Sigmoid colon (tissue), 6 donors: ENCODE measurements at regions not wholly inside any gene's neighbourhood (a gene's known extent, or its start where the extent isn't known, plus 50 kb on each side); places are given as distances from the start of the nearest gene placed in this dataset.
"Not testable (repeated sequence)": the region's sequence is repeated elsewhere in the genome, so short reads cannot be mapped to it uniquely, and the experiment has no call there.

ENCODE experiments used
- DNase-seq: peaks from one replicate; pipeline ENCODE4 v3.0.0-alpha.2; 2019
- H3K27ac ChIP-seq, 4 donors: fragments of 200-600 bp; sonication (generic); one replicate each; pipeline ENCODE4 v1.5.1; 2016 to 2019; ENCODE audit warnings: mild to moderate bottlenecking in 1 of 4
- H3K27me3 ChIP-seq, 3 donors: fragments of 200-600 bp; sonication (generic); one replicate each; pipeline ENCODE4 v1.5.1; 2019; ENCODE audit warnings: mild to moderate bottlenecking in 1 of 3
- H3K36me3 ChIP-seq, 4 donors: fragments of 200-600 bp; sonication (generic); one replicate each; pipeline ENCODE4 v1.5.1; 2016 to 2019
- H3K4me1 ChIP-seq, 4 donors: fragments of 200-600 bp; sonication (generic); one replicate each; pipeline ENCODE4 v1.5.1; 2017 to 2019
- H3K4me3 ChIP-seq, 4 donors: fragments of 200-600 bp; sonication (generic); one replicate each; pipeline ENCODE4 v1.5.1; 2017 to 2019; ENCODE audit warnings: mild to moderate bottlenecking in 2 of 4, moderate library complexity in 1 of 4
- H3K9me3 ChIP-seq, 4 donors: fragments of 200-600 bp in 3 of 4; sonication (generic) in 3 of 4; one replicate each; pipeline versions ENCODE4 v1.5.1 to v1.6.1; 2013 to 2019
- EP300 ChIP-seq, 4 donors: sonication (generic); formaldehyde crosslinking; IDR thresholded peaks; one replicate each; pipeline ENCODE4 v1.6.1; 2017; ENCODE audit warnings: antibody characterized with exemption in 4 of 4
- POLR2A ChIP-seq, 2 donors: fragments of 450-650 bp; IDR thresholded peaks; one replicate each; pipeline ENCODE4 v1.6.1; 2016; ENCODE audit warnings: antibody characterized with exemption in 2 of 2, mild to moderate bottlenecking in 2 of 2, moderate library complexity in 2 of 2
- POLR2AphosphoS5 ChIP-seq, 4 donors: sonication (generic); formaldehyde crosslinking; IDR thresholded peaks; one replicate each; pipeline ENCODE4 v1.6.1; 2017; ENCODE audit warnings: antibody characterized with exemption in 4 of 4
- WGBS, 2 donors: extraction: QIAGEN DNeasy Blood & Tissue Kit; methylation state at CpG; one replicate each; pipeline ENCODE4 v1.1.7; 2013; 5-methylcytosine and 5-hydroxymethylcytosine counted together
- intact Hi-C: fragments of 100-400 bp; cut with DNase I; formaldehyde crosslinking; loops from one replicate; pipeline ENCODE4 v1.15.1; 2023
- TF ChIP-seq, protein P1 (sequence below), 4 experiments: fragments of 450-650 bp in 3 of 4; fragments of 200-600 bp in 1 of 4; IDR thresholded peaks; one replicate each; pipeline ENCODE4 v1.5.1; 2016 to 2019; ENCODE audit warnings: antibody characterized with exemption in 4 of 4, mild to moderate bottlenecking in 3 of 4, moderate library complexity in 2 of 4
- donor health status: healthy with polysubstance abuse.
- donor health status: healthy.

DNA sequence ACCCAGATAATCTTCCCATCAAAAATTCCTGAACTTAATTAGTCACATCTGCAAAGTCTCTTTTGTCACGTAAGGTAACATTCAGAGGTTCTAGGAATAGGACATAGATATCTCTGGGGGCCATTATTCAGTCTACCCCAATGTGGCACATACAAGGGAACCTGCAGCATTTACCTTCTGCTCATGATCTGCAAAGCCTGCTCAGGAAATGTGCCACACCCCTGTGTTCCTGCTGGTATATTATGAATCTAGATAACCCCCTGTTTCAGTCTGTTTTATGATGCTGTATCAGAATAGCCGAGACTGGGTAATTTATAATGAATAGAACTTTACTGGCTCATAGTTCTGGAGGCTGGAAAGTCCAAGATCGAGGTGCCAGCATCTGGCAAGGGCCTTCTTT is 103.5 kb downstream of the ARL4C start:
- TF ChIP-seq EP300 (IDR thresholded peaks at IDR 0.05) = no peak
- TF ChIP-seq POLR2AphosphoS5 (IDR thresholded peaks at IDR 0.05) = no peak
- no peak for TF ChIP-seq POLR2A (IDR thresholded peaks at IDR 0.05)
- TF ChIP-seq, protein P1, sequence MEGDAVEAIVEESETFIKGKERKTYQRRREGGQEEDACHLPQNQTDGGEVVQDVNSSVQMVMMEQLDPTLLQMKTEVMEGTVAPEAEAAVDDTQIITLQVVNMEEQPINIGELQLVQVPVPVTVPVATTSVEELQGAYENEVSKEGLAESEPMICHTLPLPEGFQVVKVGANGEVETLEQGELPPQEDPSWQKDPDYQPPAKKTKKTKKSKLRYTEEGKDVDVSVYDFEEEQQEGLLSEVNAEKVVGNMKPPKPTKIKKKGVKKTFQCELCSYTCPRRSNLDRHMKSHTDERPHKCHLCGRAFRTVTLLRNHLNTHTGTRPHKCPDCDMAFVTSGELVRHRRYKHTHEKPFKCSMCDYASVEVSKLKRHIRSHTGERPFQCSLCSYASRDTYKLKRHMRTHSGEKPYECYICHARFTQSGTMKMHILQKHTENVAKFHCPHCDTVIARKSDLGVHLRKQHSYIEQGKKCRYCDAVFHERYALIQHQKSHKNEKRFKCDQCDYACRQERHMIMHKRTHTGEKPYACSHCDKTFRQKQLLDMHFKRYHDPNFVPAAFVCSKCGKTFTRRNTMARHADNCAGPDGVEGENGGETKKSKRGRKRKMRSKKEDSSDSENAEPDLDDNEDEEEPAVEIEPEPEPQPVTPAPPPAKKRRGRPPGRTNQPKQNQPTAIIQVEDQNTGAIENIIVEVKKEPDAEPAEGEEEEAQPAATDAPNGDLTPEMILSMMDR (IDR thresholded peaks at IDR 0.05) = no peak
- Histone ChIP-seq H3K4me1 (no peaks in the 10 kb centered on the region), H3K27ac (no peak overlapping the region), H3K36me3 (no peaks in the 10 kb centered on the region), H3K4me3 (no peak overlapping the region), H3K27me3 (no peaks in the 10 kb centered on the region), H3K9me3 (no peaks in the 10 kb centered on the region)
- intact Hi-C loops = no loop called here
- DNase-seq = no peak
- 56 to 83% methylated on average over 3 of the region's 3 CpGs for WGBS, 2 donors

DNA sequence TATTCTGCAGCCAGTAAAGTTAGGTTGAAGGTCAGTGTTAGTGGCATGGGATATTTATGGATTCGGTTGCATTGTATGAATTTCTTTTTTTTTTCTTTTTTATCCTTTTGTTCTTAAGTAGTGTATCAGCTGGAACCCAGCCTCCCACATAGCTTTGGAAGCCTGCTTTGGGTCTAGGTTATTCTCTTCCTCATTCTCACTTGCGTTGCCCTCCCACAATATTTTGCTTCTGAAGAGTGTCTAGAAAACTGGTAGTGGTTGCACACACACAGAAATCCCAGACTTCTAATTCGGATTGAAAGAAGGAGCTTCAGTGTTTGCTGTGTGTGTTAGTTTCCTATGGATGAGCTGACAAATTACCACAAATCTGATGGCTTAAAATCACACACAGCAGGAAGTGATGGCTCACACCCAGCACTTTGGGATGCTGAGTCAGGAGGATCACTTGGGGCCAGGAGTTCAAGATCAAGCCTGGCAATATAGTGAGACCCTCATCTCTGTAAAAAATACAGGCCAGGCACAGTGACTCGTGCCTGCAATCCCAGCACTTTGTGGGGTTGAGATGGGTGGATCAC is 104.8 kb downstream of the ARL4C start:
- intact Hi-C loops = no loop called here
- WGBS, 2 donors = 83 to 84% methylated on average over 4 of the region's 4 CpGs
- Histone ChIP-seq H3K4me1 (no peaks in the 10 kb centered on the region), H3K27me3 (no peaks in the 10 kb centered on the region), H3K4me3 (no peak overlapping the region), H3K9me3 (no peaks in the 10 kb centered on the region), H3K27ac (no peak overlapping the region), H3K36me3 (no peaks in the 10 kb centered on the region)
- DNase-seq = no peak
- TF ChIP-seq POLR2AphosphoS5 (IDR thresholded peaks at IDR 0.05) = no peak
- TF ChIP-seq, protein P1 (IDR thresholded peaks at IDR 0.05) = no peak
- TF ChIP-seq EP300 (IDR thresholded peaks at IDR 0.05) = no peak
- no peak for TF ChIP-seq POLR2A (IDR thresholded peaks at IDR 0.05)

DNA sequence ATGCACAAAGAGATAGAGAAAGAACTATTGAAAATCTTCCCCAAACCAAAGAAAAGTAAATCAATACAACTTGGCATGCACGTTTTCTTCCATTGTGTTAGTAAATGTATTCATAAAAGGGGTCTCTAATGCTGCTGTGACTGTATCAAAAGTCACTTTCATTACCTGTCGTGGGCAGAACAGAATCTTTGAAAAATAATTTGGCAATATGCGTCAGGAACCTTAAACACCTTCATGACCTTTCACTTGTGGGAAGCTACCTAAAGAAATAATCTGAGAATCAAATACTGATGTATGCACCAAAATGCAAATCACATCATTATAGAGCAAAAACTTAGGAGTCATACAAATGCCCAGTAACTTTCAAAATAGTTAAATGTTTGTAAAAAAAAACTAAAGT is 105.3 kb downstream of the ARL4C start:
- Histone ChIP-seq H3K36me3 (no peaks in the 10 kb centered on the region), H3K9me3 (no peaks in the 10 kb centered on the region), H3K27ac (no peak overlapping the region), H3K4me3 (no peak overlapping the region), H3K4me1 (no peaks in the 10 kb centered on the region), H3K27me3 (no peaks in the 10 kb centered on the region)
- no peak for DNase-seq
- intact Hi-C loops = no loop called here
- 81 to 84% methylated on average over 3 of the region's 3 CpGs for WGBS, 2 donors
- no peak for TF ChIP-seq POLR2AphosphoS5 (IDR thresholded peaks at IDR 0.05)

DNA sequence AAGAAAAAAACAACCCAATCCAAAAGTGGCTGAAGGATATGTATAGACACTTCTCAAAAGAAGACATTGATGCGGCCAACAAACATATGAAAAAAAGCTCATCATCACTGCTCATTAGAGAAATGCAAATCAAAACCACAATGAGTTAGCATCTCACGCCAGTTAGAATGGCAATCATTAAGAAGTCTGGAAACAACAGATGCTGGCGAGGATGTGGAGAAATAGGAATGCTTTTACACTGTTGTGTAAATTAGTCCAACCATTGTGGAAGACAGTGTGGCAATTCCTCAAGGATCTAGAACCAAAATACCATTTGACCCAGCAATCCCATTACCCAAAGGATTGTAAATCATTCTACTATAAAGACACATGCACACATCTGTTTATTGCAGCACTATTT is 107.2 kb downstream of the ARL4C start:
- WGBS, 2 donors = 84 to 90% methylated on average over 3 of the region's 3 CpGs

DNA sequence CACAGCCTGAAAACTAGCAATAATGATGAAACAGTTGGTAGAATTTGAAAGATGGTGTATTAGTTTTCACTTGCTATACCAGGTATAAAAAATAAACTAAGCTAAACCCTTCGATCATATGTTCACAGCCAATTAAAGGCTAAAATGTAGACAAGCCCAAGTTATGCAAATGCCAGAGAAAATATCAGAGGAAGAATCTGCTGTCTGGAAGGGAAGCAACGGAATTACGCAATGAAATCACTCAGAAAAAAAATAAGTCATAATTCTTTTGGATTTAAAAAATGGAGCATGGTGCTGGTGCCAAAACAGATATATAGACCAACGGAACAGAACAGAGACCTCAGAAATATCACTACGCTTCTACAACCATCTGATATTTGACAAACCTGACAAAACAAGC is 108.3 kb downstream of the ARL4C start:
- H3K27ac ChIP-seq = no peak overlapping the region
- H3K4me1 ChIP-seq = no peaks in the 10 kb centered on the region
- DNase-seq = no peak
- WGBS, 2 donors = 91 to 93% methylated on average over 5 of the region's 5 CpGs
- intact Hi-C loops = no loop called here
- H3K9me3 ChIP-seq = no peaks in the 10 kb centered on the region
- no peak overlapping the region for H3K4me3 ChIP-seq
- TF ChIP-seq POLR2AphosphoS5 (IDR thresholded peaks at IDR 0.05) (no peak), EP300 (IDR thresholded peaks at IDR 0.05) (no peak), POLR2A (IDR thresholded peaks at IDR 0.05) (no peak)
- TF ChIP-seq, protein P1 (IDR thresholded peaks at IDR 0.05) = no peak
- no peaks in the 10 kb centered on the region for H3K27me3 ChIP-seq
- H3K36me3 ChIP-seq = no peaks in the 10 kb centered on the region

More for the DNA sequence above, 107.2 kb downstream of the ARL4C start:
- H3K36me3 ChIP-seq, intact Hi-C loops, H3K27me3 ChIP-seq, H3K4me1 ChIP-seq, H3K9me3 ChIP-seq, DNase-seq, H3K27ac ChIP-seq, H3K4me3 ChIP-seq: not testable (repeated sequence)

DNA sequence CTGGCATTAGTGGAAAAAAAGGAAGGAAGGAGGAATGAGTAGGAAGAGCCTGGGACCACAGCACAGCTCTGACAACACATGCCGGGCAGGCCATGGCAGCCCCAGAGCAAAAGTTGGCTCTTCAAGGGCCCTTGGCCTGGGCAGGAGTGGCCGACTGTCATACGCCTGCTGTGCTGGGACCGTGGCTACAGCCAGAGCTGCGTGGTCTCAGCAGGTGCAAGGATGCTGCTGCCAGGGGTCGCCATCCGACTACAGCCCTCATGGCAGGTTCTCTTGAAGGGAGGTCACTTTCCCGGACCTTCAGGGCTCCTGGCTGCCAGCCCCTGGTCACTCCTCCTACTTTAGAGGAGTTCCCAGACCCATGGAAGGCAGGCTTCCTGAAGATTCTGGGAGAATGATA is 109.9 kb downstream of the ARL4C start:
- no peaks in the 10 kb centered on the region for H3K36me3 ChIP-seq
- intact Hi-C loops = no loop called here
- no peak for TF ChIP-seq EP300 (IDR thresholded peaks at IDR 0.05)
- no peak for TF ChIP-seq POLR2A (IDR thresholded peaks at IDR 0.05)
- TF ChIP-seq, protein P1 (IDR thresholded peaks at IDR 0.05) = no peak
- TF ChIP-seq POLR2AphosphoS5 (IDR thresholded peaks at IDR 0.05) = no peak
- 87 to 94% methylated on average over 8 of the region's 8 CpGs for WGBS, 2 donors
- H3K9me3 ChIP-seq = no peaks in the 10 kb centered on the region
- DNase-seq = no peak
- H3K27ac ChIP-seq = no peak overlapping the region
- no peak overlapping the region for H3K4me3 ChIP-seq
- H3K27me3 ChIP-seq = no peaks in the 10 kb centered on the region
- H3K4me1 ChIP-seq = no peaks in the 10 kb centered on the region
